Heart left ventricle (tissue), 16 donors: ENCODE measurements at regions not wholly inside any gene's neighbourhood (a gene's known extent, or its start where the extent isn't known, plus 50 kb on each side); places are given as distances from the start of the nearest gene placed in this dataset.

ENCODE experiments used
- ATAC-seq, 4 donors: fragments of 200-7000 bp; cut with Tn5 transposase; one replicate each; pipeline ENCODE4 v1.9.1; 2020 to 2022; ENCODE audit warnings: moderate library complexity in 4 of 4, mild to moderate bottlenecking in 3 of 4, moderate number of reproducible peaks in 1 of 4
- DNase-seq, 5 donors: peaks; one replicate each; pipeline ENCODE4 v3.0.0-alpha.2; 2020
- H3K27ac ChIP-seq, 12 donors: fragments of 200-600 bp; sonication (generic) in 4 of 12; one replicate each; pipeline versions ENCODE4 v1.5.0 to v1.8.0; 2016 to 2022; ENCODE audit warnings: mild to moderate bottlenecking in 2 of 12
- H3K27me3 ChIP-seq, 9 donors: fragments of 200-600 bp; sonication (generic) in 2 of 9; one replicate each; pipeline versions ENCODE4 v1.5.1 to v1.8.0; 2016 to 2022; ENCODE audit warnings: mild to moderate bottlenecking in 3 of 9
- H3K36me3 ChIP-seq, 9 donors: fragments of 200-600 bp; sonication (generic) in 2 of 9; one replicate each; pipeline versions ENCODE4 v1.5.0 to v1.8.0; 2018 to 2022; ENCODE audit warnings: mild to moderate bottlenecking in 2 of 9
- H3K4me1 ChIP-seq, 12 donors: fragments of 200-600 bp; sonication (generic) in 4 of 12; one replicate each; pipeline versions ENCODE4 v1.5.0 to v1.8.0; 2016 to 2022; ENCODE audit warnings: mild to moderate bottlenecking in 3 of 12
- H3K4me3 ChIP-seq, 12 donors: fragments of 200-600 bp; sonication (generic) in 4 of 12; one replicate each; pipeline versions ENCODE4 v1.5.0 to v1.8.0; 2017 to 2022; ENCODE audit warnings: mild to moderate bottlenecking in 9 of 12, moderate library complexity in 4 of 12
- H3K9me3 ChIP-seq, 12 donors: fragments of 200-600 bp; sonication (generic) in 4 of 12; one replicate each; pipeline versions ENCODE4 v1.5.0 to v1.8.0; 2016 to 2022; ENCODE audit warnings: mild to moderate bottlenecking in 1 of 12
- CTCF ChIP-seq, 12 donors: fragments of 200-600 bp; sonication (generic) in 4 of 12; IDR thresholded peaks; one replicate each; pipeline versions ENCODE4 v1.5.0 to v1.8.0; 2018 to 2022; ENCODE audit warnings: antibody characterized with exemption in 12 of 12, mild to moderate bottlenecking in 5 of 12
- POLR2A ChIP-seq, 2 donors: fragments of 450-650 bp; IDR thresholded peaks; one replicate each; pipeline ENCODE4 v1.6.1; 2017; ENCODE audit warnings: antibody characterized with exemption in 2 of 2, mild to moderate bottlenecking in 2 of 2, moderate library complexity in 2 of 2
- WGBS, 4 donors: extraction: QIAGEN DNeasy Blood & Tissue Kit in 2 of 4; methylation state at CpG; one replicate each; pipeline versions ENCODE4 v1.1.5 to v1.1.7; 2013 to 2018; 5-methylcytosine and 5-hydroxymethylcytosine counted together
- intact Hi-C, 10 donors: fragments of 100-400 bp; cut with DNase I; formaldehyde crosslinking; loops; one replicate each; pipeline versions ENCODE4 v1.11.1 to v1.14.2; 2022
- donor health status: ischemic (EF 13 %, LVEDD 7.1; RV severe dilation, severe dysfunction).
- donor health status: healthy with polysubstance abuse.
- donor health status: DM: no; HTN: yes; CAD: no.
- donor health status: DM: no; HTN: no; CAD: no.
- donor health status: ischemic (EF 25% LVEDD 6.9; RV normal size, moderate dysfunction).
- donor health status: ischemic (EF 25% LVEDD 5.7; RV mildly dilated, moderate dysfunction).
- donor health status: healthy.
- donor health status: DM: yes; HTN: yes; CAD: no.
- donor health status: ischemic (EF 35%, LVEDD 5.7; RV mildly dilated, moderate dysfunction).
- donor health status: nonischemic (EF 11% LVEDD 7.7; RV severe dilation, severe dysfunction).
- donor health status: DM: yes; HTN: yes; CAD: no.
- donor health status: PGD.
- donor health status: ischemic (EF 29% LVEDD 5.4; RV normal size, mild dysfunction).
- donor health status: nonischemic (EF 23%, LVEDD 6.1; RV moderate dilation, normal function).

GRCh38 chr5:171641891-171642290 lies 143.7 kb upstream of the SMIM23 start:
- Histone ChIP-seq H3K36me3 (no peaks in the 10 kb centered on the region), H3K27ac (peak overlapping the region in 2 of 12 donors; percentile 18 to 32), H3K27me3 (no peaks in the 10 kb centered on the region)

GRCh38 chr5:171642894-171643293 lies 142.7 kb upstream of the SMIM23 start:
- Histone ChIP-seq H3K4me1 (peaks cover 0 to 30% (median 14%) of the 10 kb centered on the region in 12 donors), H3K27me3 (no peaks in the 10 kb centered on the region), H3K27ac (no peak overlapping the region), H3K4me3 (no peak overlapping the region), H3K36me3 (no peaks in the 10 kb centered on the region), H3K9me3 (no peaks in the 10 kb centered on the region)
- DNase-seq (no peak), ATAC-seq (no peak)
- intact Hi-C loops, result loop anchor here in 2 of 10 donors (10.0 kb wide), 2 partner anchors 102 to 262 kb away; no protein-coding TSS in a partner anchor
- no peak for TF ChIP-seq CTCF (IDR thresholded peaks at IDR 0.05)
- no peak for TF ChIP-seq POLR2A (IDR thresholded peaks at IDR 0.05)
- WGBS, 4 donors, result 83 to 89% (median 86%) methylated on average over 6 of the region's 6 CpGs

More at GRCh38 chr5:171641891-171642290, 143.7 kb upstream of the SMIM23 start:
- H3K4me3 ChIP-seq, result no peak overlapping the region
- no peak for TF ChIP-seq CTCF (IDR thresholded peaks at IDR 0.05)
- no peak for TF ChIP-seq POLR2A (IDR thresholded peaks at IDR 0.05)
- ATAC-seq (no peak), DNase-seq (no peak)
- no peaks in the 10 kb centered on the region for H3K9me3 ChIP-seq
- H3K4me1 ChIP-seq, result peaks cover 0 to 30% (median 14%) of the 10 kb centered on the region in 12 donors
- intact Hi-C loops, result loop anchor here in 3 of 10 donors (2.0 to 10.0 kb wide), 3 partner anchors 95 to 263 kb away; no protein-coding TSS in a partner anchor

- H3K4me3 ChIP-seq, result no peak overlapping the region
- DNase-seq, result peak in 2 of 5 donors; percentile 40 to 61
- no peaks in the 10 kb centered on the region for H3K9me3 ChIP-seq
- peak overlapping the region in 1 of 12 donors; percentile 2 for H3K27ac ChIP-seq
- WGBS, 4 donors, result 55 to 67% (median 62%) methylated on average over 10 of the region's 10 CpGs
- no peak for ATAC-seq
- H3K4me1 ChIP-seq, result peaks cover 0 to 19% (median 13%) of the 10 kb centered on the region in 12 donors
- H3K36me3 ChIP-seq, result no peaks in the 10 kb centered on the region
- intact Hi-C loops, result loop anchor here in 2 of 10 donors (10.0 kb wide), 2 partner anchors 100 to 260 kb away; no protein-coding TSS in a partner anchor
- TF ChIP-seq CTCF (IDR thresholded peaks at IDR 0.05), result no peak
- TF ChIP-seq POLR2A (IDR thresholded peaks at IDR 0.05), result no peak
- no peaks in the 10 kb centered on the region for H3K27me3 ChIP-seq
These were observed 141.1 kb upstream of the SMIM23 start for GRCh38 chr5:171644536-171644935.

- Histone ChIP-seq H3K4me1 (peaks cover 0 to 8% (median 0%) of the 10 kb centered on the region in 12 donors), H3K9me3 (no peaks in the 10 kb centered on the region), H3K27me3 (no peaks in the 10 kb centered on the region), H3K27ac (no peak overlapping the region), H3K36me3 (no peaks in the 10 kb centered on the region), H3K4me3 (no peak overlapping the region)
- no peak for DNase-seq
- WGBS, 4 donors, result 83 to 85% (median 84%) methylated on average over 14 of the region's 14 CpGs
- ATAC-seq, result no peak
- no peak for TF ChIP-seq CTCF (IDR thresholded peaks at IDR 0.05)
- intact Hi-C loops, result loop anchor here in 3 of 10 donors (2.0 to 10.0 kb wide), 3 partner anchors 90 to 258 kb away; no protein-coding TSS in a partner anchor
These were observed 139.2 kb upstream of the SMIM23 start for GRCh38 chr5:171646102-171647042.
